Fibroblast of the aortic adventitia (primary cell): ENCODE measurements at regions not wholly inside any gene's neighbourhood (a gene's known extent, or its start where the extent isn't known, plus 50 kb on each side); places are given as distances from the start of the nearest gene placed in this dataset.

Experiments used
- DNase-seq: peaks from one replicate; pipeline ENCODE4 v3.0.0-alpha.2; 2010; ENCODE audit warnings: low read depth
- H3K4me3 ChIP-seq: 2 replicates; pipeline ENCODE4 v1.5.1; 2011; ENCODE audit warnings: low read depth, mild to moderate bottlenecking, control low read depth, low read length, moderate library complexity
- TF ChIP-seq, protein P1 (sequence below): IDR thresholded peaks from 2 replicates; pipeline ENCODE4 v1.5.1; 2011; ENCODE audit warnings: mild to moderate bottlenecking, low read length, control low read depth, inconsistent platforms; ENCODE audit not compliant: insufficient read depth

DNA sequence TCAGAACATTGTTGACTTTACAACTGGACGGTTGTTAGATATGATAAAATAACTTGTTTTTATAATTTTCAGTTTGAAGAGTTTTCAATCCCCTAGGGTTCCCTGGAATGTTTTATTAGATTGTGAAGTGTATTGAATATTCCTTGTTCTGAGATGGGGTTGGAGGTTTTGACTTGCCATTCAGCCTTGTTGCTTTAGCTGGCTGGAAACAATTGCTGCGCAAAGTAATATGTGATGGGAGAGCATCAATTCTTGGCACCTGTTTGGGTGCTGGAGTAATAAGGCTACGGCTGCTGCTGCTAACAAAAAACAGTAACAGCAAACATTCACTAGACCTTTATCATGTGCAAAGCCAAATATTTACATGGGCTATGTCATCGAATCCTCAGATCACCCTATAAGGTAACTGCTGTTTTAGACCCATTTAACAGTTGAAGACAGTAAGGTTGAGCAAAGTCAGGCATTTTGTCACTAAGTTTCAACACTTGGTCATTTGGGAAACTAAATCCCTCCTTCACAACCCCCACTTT, 241.0 kb upstream of the TBX3 start:
- TF ChIP-seq, protein P1, sequence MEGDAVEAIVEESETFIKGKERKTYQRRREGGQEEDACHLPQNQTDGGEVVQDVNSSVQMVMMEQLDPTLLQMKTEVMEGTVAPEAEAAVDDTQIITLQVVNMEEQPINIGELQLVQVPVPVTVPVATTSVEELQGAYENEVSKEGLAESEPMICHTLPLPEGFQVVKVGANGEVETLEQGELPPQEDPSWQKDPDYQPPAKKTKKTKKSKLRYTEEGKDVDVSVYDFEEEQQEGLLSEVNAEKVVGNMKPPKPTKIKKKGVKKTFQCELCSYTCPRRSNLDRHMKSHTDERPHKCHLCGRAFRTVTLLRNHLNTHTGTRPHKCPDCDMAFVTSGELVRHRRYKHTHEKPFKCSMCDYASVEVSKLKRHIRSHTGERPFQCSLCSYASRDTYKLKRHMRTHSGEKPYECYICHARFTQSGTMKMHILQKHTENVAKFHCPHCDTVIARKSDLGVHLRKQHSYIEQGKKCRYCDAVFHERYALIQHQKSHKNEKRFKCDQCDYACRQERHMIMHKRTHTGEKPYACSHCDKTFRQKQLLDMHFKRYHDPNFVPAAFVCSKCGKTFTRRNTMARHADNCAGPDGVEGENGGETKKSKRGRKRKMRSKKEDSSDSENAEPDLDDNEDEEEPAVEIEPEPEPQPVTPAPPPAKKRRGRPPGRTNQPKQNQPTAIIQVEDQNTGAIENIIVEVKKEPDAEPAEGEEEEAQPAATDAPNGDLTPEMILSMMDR: no peak
- no peak overlapping the region for H3K4me3 ChIP-seq

DNA sequence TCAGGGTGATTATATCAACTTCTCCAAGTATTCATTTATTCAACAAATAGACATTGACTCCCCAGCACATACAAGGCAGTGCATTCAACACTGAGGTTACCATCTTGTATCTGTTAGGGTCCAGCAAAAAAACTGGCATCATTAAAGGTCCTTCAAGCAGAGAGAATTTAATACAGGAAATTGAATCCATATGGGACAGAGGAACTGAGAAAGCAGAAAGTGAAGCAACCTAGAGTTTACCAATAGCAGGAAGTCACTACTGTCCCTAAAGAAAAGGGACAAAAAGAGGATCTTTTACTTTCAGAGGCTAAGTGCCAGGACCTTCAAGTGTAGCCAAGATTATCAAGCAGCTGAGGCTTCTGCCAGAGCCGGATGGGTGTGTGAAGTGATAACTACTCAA, 237.8 kb upstream of the TBX3 start:
- DNase-seq: no peak
- H3K4me3 ChIP-seq: no peak overlapping the region
- TF ChIP-seq, protein P1: no peak

More for the DNA sequence above, 241.0 kb upstream of the TBX3 start:
- no peak for DNase-seq

DNA sequence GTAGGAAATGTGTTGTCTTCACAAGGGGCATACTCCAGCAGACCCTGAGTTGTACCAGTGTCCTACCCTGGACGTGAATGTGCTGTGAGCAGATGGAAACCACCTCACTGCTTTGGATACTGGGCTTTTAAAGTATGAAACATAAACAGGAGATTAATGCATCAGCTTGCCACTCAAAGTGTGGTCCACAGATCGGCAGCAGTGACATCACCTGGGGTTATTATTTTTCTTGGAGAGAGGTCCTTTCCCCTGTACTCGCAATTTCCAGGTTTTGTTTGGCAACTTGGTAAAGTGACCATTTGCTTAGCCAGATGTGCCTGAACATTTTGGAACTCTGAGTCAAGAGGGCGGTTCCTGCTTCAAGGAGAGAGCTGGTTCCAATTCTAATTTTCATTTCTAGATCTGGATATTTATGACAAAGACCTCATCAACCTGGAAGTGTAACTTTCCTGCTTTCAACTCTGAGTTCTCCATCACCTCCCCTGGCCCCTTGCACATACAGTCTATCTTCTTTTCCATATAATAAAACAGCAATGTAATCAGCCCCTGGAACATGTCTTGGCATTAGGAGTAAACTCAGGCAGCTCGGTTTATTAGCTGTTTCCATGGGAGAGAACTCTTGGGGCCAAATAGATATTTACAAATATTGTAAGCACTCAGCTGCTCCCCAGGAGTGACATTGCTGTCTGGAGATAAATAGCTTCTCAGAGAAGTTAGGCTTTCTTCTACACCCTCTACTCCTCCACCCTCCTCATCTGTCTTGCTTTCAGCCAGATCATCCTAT, 237.0 kb upstream of the TBX3 start:
- TF ChIP-seq, protein P1: no peak
- peak; percentile 84 for DNase-seq
- no peak overlapping the region for H3K4me3 ChIP-seq

DNA sequence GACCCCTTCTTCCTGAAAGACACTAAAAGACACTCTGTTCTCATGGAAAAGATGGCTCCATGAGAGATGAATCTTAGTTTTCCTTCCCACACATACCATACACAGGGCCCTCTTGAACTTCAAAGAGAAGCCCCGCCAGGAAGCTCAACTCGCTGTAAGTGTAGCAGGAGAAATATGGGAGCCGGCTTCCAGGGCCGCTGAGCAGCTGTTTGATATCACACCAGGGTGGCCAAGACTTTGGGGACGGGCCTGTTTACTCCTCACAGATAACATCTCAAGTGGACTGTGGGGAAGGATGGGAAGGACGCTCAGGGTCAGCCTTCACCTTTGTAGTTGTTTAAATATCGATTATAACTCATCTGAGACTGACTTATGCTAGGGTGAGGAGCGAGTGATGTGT, 235.5 kb upstream of the TBX3 start:
- DNase-seq: no peak
- H3K4me3 ChIP-seq: no peak overlapping the region
- TF ChIP-seq, protein P1: no peak

DNA sequence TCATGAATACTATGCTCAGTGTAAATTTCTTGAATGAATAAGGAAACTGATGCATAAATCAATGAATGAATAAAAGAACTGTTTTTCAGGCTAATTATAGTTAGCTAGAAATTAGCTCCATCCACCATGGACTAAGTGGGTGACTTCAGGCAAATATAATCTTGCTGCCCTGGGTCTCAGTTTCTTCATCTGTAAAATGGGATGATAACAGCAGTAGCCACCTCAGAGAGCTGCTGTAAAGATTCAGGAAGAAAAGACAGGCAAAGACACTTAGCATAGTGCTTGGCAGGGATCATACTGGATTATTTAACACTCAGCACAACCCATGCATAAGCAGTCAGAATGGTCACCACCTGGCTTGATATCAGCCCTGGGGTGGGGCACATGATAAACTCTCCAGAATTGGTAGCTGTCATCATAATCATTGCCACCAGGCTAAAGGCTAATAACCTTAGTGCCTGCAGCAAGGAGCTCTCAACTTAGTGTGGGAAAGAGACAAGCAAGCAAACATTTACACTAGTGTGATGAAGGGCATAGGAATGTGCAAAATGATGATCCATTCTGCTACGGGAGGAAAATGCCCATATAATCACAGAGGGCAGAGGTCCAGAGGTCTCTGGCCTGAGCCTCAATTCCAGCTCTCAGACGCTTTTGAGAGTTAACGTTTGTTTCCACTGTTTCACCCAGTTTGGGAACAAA, 234.7 kb upstream of the TBX3 start:
- no peak overlapping the region for H3K4me3 ChIP-seq
- DNase-seq: peak; percentile 45
- TF ChIP-seq, protein P1: no peak

DNA sequence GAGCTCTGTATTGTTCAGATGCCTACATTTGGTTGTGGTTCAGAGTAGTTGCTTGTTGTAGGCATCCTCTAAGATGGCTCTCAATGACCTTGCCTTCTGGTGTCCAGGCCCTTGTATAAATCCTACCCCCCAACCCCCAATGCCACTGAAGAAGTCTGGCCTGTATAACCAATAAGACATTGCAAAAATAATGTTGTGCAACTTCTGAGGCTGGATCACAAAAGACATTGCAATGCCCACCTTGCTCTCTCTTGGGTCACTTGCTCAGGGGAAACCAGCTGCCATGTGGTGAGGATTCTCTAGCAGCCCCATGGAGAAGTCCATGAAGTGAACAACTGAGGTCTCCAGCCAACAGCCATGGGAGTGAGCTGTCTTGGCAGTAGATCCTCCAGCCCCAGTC, 234.0 kb upstream of the TBX3 start:
- DNase-seq: no peak
- H3K4me3 ChIP-seq: no peak overlapping the region
- TF ChIP-seq, protein P1: no peak
